Right lung (tissue), 2 donors: ENCODE measurements at regions not wholly inside any gene's neighbourhood (a gene's known extent, or its start where the extent isn't known, plus 50 kb on each side); places are given as distances from the start of the nearest gene placed in this dataset.

Experiments
- DNase-seq, 2 donors: peaks; one replicate each; pipeline ENCODE4 v3.0.0-alpha.2; 2013

DNA sequence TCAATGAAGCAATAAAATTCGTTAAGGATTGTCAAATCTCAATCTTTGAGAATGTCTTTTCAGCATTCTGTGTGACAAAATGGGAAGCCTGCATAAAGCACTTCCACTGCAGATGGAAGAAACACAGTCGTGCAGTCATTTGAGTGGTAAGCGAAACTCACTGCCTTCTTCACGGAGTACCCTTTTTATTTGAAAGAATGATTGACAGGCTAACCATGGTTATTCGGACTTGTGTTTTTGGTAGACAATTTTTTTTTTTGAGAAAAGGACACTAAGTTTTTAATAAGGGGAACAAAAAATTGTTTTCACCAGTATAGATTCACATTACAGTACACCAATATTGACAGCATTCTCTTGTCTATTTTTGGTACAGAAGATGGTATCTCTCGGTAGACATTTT, 86.9 kb upstream of the MSX1 start:
- no peak for DNase-seq

DNA sequence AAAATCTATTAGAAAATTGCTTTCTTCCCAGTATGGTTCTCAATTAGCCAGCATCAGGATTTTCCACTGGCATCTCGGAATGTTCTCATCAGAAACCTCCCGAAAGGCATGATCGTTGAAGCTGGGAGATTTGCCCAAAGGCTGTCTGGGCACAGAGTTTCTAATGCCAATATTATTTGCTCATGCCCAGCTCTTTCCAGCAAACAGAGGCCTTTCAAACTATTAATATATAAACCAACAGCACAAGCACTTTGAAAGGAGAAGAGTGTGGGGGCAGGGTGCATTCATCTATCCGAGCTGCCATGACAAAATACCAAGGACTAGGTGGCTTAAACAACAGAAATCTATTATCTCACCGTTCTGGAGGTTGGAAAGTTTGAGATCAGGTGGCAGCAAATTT, 88.3 kb upstream of the MSX1 start:
- DNase-seq: no peak

DNA sequence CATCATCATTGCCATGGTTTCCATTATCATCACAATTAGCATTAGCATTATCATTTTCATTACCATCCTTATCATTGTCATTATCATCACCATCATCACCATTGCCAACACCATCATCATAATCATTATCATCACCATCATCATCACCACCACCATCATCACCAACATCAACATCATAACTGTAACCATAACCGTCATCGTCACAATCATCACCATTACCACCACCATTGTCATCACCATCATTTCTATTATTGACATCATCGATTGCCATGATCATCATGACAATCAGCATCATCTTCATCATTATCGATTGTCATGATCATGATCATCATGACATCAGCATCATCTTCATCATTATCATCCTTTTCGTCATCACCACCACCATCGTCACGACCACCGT, 88.9 kb upstream of the MSX1 start:
- no peak for DNase-seq

DNA sequence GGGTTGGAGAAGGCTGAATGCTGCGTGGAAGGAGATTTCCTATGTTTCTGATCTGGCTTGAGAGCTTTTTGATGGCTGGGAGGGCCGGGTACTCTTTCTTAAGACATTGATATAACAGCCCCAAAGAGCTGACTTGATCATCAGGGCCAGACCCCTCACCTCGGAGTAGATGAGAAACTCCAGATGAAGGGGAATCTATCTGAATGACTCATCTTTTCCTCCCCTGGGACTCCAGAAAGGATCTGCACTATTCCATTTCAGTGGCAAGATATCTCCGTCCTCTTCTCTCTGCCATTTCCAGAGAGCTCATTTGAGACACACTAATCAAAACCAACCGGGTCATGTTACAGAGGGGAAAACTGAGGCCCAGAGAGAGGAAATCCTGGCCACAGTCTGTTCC, 92.9 kb upstream of the MSX1 start:
- no peak for DNase-seq

DNA sequence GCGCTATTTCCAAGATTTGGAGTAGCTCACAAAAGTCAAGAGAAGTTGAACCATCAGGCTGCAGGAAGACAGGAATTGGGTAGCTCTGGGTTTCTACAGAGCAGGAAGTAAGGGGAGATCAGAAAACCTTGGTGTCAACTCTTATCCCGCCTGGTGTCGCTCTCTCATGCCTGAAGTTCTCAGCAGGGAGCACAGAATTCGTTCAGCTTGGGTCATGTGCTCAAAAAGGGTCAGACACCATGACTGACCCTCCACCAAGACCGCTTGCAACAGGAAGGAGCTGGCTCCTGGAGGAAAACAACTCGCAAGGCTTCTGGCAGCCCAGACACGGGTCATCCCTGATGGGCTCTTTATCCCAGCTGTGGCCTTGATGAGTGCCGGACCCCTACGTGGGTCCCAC, 93.7 kb upstream of the MSX1 start:
- no peak for DNase-seq

DNA sequence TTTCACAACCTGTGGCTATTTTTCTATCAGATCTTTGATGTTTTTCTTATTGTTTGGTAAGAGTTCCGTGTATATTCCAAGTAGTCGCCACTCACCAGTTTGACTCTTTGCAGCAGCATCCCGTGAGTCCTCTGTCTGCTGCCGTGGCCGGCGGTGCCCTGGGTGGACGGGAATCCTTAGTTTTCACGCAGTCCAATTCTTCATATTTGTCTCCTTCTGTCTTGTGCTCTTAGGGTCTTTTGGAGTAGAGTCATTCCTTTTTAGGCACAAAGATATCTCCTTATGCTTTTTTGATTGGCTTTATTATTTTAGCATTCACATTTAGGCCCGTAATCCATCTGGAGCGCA, 94.9 kb upstream of the MSX1 start:
- DNase-seq: no peak

DNA sequence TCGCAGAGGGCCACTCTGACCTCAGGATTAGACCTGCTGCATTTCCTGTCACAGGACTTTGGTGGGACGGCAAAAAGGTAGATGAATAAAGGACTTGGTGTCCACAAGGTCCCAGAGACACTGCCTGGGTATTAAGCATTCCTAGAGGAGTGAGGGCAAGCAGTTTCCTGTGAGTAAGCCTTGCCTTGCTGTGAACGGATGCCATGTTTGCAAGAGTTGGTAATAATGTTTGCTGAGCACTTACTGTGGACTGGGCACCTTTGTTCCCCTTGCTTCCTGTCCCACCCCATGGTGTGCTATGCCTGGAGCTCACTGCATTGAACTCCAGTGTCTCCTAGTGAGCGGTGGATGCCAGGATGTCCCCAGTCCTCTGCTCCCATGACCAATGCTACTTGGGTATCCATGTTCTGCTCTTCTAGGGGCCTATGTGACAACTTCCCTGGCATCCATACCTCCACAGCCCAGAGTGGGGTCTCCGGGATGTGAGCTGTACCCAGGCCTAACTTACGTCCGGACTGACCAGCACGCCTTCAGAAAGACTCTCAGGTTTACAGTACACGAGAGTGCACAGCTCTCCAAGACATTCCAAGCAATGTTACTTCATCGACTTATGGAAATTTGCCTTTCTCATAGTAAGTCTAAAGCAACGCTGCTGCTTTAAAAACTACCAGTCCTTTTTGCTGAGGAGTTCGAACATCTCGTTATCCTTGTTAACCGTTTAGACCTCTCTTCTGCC, 95.5 kb upstream of the MSX1 start:
- no peak for DNase-seq

DNA sequence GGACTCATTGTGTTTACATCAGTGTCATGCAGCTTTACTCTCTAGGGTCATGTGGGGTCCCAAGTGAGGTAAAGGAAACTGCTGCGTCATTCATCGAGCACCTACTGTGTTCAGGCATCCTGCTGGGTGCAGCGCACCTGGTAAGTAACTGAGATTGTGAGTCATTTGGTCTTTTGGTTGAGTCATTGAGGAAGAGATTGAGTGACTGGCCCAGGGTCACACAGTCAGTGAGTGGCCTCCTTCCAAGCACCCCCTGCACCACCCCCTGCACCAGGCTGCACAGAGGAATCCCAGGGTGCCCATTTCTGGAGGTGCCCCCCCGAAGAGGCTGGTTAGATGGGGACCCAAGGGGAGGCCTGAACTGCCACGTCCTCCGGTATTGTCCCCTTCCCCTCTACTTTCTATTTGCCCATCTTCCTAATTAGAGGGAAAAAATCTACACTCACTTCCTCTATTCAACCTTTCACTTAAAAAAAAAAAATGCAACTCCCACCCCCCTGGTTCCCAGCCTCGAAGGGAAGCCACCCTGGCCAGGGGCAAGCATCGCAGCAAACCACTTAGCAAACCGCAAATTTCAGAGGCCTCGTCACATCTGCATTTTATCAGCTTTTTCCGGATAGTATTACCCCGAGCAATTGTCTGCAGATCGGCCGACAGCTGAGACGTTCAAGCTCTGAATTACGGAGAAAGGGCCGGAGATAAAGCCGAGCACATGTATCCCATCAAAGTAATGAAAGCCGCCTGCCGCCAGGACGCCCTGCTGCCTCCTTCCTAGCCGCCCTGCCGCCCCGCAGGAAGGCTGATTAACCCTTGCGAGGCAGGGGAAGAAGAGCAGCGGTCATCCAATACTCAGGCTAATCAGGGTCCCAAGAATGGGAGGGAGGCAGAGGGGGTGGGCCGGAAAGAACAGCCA, 96.3 kb upstream of the MSX1 start:
- peak; percentile 37 to 45 for DNase-seq

DNA sequence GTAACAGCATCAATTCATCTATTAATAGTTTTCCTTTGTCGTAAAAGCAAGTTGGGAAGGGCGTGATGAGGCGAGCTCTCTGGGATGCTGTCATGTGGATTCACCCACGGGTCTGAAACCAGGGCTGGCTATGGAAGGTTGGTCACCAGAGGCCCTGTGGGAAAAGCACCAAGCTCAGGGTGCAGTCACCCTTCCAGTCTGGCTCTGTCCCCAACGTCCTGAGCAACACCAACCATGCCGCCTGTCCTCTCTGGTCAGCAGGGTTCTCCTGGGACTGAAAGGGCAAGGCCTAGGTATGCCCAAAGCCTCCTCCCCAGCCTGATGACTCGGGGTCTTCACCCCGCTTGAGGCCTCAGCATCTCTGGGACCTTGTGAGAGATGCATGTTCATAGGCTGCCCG, 97.2 kb upstream of the MSX1 start:
- DNase-seq: no peak

DNA sequence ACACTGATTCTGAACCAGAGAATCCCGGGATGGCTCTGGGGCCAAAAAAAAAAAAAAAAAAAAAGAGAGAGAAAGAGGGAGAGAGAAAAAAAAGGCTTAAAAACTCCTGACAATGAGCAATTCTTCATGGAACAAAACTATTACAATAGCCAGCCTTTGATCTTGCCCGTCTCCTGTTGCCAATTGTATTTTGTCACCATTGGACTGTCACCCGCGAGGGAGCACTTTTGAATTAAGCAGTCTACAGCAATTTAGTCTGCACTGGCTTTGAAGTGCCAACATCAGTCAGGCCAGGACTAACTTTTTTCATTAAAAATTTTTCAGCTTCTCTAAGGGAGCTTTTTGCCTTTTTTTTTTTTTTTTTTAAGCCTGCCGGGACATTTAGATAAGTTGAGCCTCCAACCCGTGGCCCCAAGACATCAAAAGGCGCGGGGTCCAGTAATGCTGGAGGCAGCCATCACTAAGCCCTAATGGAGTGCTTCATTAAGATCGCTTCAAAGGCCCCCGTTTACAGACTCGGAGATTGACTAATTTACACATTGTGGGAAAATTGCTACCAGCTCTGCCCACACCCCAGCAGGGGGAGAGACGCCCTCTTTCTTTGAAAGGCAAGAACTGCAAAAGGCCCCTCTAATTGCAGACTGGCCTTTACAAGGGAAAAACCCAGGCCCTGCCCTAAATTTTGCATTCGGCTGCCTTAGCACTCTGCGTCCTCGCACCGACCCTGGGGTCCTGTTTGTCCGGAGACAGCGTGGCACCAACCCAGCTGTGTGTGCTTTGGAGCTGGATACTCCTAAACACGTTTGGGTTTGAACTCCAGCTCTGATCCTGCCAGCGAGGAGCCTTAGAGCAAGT, 98.1 kb upstream of the MSX1 start:
- DNase-seq: no peak

DNA sequence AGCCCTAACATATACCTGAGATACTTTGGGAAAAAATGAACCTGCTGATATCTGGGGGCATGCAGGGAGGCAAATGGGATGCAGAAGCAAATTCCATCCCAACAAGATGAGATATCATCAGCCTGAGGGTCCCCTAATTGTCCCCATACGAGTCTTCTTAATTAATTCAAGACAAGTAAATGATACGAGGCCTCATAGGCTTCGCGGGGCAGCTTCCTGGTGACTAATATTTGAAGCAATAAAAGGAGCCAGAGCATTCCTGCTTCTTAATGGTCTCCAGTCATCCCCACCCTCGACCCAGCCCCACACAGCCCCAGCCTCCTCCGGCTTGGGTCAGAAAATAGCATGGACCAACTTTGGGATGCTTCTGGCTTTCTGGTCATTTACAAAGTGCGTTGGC, 99.6 kb upstream of the MSX1 start:
- no peak for DNase-seq

DNA sequence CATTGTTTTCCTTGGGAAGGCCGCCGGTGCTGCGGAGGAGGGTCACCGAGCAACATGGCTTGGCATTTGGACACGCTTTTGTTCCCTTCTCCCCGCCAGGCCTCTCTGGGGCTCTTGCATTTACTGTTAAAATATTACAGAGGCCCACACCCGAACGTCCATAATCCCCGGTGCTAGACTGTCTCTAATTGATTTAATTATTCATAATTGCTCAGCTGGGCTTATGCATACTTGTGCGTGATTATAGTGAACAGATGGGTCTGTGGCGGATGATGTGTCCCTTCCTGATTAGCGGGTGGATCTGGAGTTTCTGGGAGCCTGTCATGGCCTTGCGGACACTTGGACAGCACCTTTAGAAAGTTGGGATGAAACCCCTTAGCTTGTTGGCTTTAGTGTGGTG, 100.2 kb upstream of the MSX1 start:
- no peak for DNase-seq

DNA sequence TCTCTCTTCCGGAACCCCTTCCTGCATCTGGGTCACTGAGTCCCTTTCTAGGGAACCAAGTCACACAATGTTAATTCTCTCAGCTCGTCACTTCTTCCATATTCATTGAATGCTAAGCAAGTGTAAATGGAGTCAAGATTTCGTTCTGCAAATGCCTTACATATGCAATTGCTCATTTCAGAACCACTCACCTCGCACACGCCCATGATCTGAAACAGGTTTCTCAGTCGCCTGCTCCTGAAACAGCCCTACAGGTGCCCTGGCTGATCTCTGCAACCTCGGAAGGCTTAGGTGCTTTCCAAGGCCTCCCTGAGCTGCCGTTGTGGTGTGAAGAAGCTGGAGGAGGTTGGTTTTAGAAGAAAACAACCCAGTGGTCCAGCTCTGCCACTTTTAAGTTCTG, 100.8 kb upstream of the MSX1 start:
- DNase-seq: no peak

DNA sequence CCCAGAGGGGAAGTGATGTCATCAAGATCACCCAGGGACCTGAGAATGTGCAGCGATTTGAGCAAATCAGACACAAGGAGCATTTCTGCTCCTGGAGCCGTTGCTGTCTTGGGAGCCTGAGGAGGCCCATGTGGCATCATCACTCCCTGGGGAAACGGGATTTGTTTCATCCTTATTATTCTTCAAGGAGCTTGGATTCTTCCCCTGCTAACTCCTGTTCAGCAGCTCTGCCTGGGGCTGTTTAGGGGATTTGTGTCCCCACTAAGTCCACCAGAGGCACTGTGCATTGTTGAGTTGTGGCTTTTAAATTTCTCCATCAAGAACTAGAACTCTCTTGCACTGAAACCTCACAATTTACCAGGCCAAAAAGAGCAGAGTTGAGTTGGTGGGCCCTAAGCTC, 104.2 kb upstream of the MSX1 start:
- no peak for DNase-seq

DNA sequence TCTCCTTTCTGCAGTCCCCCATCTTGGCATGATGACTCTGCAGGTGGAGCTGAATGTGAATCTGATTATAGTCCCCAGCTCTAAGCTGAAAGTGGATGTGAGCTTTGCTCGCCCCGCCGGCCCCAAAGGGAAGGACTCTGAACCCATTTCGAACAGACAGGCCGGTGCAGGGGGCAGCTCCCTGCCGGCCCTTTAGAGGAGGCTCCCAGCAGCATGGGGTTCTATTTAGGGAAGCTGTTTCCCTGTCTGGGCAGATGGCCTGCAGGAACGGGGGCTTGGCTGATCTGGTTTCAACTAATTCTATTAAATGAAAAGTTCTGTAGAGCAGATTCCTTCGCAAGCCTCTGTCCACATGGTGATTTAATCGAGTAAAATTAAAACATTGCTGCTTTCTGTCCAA, 104.8 kb upstream of the MSX1 start:
- no peak for DNase-seq

DNA sequence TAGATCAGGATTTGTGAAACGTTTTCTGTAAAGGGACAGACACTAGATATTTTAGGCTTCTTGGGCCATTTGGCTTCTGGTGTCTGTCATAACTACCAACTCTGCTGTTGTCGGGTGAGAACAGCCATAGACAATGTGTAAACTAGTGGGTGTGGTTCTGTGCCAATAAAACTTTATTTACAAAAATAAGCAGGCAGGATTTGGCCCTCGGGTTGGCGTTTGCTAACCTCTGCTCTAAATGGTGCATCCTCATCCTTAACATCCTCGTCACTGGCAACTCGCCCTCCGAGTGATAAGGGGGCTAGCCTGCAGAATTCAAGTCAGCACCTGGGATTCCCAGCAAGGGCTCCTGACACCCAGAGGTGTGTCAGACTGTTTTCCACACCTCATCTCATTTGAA, 105.8 kb upstream of the MSX1 start:
- DNase-seq: no peak

DNA sequence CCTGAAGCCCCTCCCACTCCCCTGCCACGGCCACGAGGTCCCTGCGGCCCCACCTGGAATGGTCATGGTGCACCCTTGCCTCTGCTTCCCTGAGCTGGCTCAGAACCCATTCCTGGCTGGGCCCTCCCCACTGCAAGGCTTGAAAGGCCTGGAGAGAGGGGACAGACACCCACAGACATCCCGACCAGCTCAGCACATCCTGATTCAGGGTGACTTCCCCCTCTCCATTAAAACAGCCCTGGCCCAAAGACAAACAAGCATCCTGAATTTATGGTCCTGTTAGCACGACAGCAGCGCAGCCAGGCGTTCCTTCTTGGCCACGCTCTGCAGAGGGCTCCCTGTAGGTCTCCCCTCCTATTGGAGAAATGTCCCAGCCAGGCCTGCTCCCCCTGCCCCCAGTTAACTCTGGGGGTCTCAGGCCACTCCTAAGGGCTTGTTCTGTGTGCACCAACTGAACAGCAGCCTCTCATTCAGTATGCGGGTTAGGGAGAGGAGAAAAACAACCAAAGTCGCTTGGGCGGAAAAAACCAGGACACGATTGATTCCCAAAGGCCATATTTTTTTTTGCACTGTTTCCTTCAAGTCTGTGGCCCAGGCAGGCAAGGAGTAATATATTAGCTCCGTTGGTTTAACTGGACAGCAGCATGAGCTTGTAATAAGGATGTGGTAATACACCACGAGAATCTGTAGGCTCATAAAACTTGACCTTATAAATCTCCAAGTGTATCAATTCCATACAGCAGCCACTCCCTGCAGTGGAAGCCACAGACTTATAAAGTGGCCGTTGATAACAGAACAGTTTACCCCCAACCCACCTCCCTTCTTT, 106.7 kb upstream of the MSX1 start:
- DNase-seq: no peak

DNA sequence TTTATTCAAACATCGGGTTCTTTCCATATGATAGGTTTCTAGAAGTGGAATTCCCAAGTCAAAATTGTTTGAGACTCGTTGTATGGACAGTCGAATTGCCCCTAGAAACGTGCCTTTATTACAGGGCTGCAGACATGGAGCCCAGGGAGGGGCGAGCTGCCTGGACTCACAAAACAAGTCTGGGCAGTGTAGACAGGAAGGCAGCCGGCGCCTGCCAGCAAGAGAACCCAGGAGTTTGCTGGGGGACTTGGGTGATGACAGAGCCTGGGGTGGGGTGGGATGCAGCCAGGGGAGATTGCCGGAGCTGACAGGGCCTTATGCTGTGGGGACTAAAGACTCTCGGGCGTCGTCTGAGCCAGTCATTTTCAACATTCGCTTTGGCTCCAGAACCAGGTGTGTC, 107.4 kb upstream of the MSX1 start:
- no peak for DNase-seq

DNA sequence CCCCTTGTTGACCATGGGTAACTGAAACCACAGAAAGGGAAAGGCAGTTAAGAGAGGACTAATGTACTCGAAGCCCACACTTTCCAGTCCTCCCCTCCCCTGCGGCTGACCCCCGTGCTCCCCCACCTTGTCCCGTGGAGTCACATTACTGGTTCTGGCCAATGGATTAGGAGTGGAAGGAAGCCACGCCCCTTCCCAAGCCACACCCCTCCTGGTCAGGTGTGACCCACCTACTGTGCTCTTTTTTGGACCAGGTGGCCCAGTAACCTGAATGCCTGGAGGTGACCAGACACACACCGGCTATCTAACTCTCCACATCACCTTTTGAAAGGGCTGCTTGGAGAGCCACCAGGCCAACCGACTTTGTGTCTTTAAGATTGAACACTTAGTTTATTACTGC, 109.3 kb upstream of the MSX1 start:
- no peak for DNase-seq

DNA sequence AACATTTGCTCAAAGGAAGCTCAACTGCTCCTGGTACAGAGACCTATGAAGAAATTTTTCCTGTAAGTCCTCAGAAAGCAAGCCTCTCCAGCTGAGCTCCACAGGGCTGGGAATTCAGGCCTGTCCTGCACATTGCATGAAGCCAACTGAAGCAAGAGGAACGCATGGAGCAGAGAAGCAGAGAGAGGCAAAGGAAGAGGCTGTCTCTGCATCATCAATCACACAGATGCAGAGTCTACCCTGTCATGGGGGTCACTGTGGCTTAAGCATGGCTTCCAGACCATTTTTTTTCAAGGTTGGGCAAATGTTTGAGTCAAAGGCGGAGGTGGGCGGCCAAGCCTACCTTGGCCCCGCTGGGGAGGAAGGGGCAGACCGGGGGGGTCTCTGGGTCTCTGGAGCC, 110.3 kb upstream of the MSX1 start:
- DNase-seq: no peak

DNA sequence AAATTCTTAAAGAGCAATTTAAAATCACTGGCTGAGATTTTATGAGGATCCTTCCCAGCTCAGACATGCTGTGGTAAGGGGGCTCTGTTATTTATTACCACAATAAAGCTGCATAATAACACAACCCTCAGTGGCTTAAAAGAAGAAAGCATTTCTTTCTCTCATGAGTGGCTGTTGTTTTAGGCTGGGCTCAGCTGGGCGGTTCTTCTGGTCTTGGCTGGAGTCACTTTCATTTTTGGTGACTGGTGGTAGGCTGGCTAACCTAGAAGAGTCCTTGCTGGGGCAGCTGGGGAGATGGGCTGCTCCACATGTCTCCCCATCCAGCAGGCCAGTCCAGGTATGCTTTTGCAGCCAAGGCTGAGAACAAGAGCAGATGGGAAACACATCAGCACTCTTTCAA, 113.0 kb upstream of the MSX1 start:
- no peak for DNase-seq

DNA sequence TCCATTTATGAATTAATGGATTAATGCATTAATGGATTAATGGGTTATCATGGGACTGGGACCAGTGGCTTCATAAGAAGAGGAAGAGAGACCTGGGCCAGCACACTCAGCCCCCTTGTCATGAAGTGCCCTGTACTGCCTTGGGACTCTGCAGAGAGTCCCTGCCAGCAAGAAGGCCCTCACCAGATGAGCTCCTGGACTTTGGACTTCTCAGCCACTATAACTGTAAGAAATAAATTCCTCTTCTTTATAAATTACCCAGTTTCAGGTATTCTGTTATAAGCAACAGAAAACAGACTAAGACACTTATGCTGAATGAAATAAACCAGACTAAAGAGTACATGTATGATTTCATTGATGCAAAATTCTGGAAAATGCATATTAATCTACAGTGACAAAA, 119.4 kb upstream of the MSX1 start:
- no peak for DNase-seq
